Tibial artery (tissue), 4 donors: ENCODE measurements at regions not wholly inside any gene's neighbourhood (a gene's known extent, or its start where the extent isn't known, plus 50 kb on each side); places are given as distances from the start of the nearest gene placed in this dataset.

Experiments
- DNase-seq, 2 donors: peaks; one replicate each; pipeline ENCODE4 v3.0.0-alpha.2; 2019
- H3K27ac ChIP-seq, 2 donors: fragments of 200-600 bp; sonication (generic) in 1 of 2; 1 replicate in 1 of 2; 2 replicates in 1 of 2; pipeline ENCODE4 v1.5.1; 2018 to 2019; ENCODE audit warnings: mild to moderate bottlenecking in 1 of 2
- H3K27me3 ChIP-seq, 2 donors: fragments of 200-600 bp; sonication (generic) in 1 of 2; one replicate each; pipeline versions ENCODE4 v1.5.1 to v1.6.0; 2016 to 2019
- H3K36me3 ChIP-seq, 3 donors: fragments of 200-600 bp; sonication (generic) in 2 of 3; one replicate each; pipeline ENCODE4 v1.5.1; 2016 to 2019; ENCODE audit warnings: mild to moderate bottlenecking in 2 of 3
- H3K4me1 ChIP-seq, 4 donors: fragments of 200-600 bp; sonication (generic) in 2 of 4; 1 replicate in 3 of 4; 2 replicates in 1 of 4; pipeline ENCODE4 v1.5.1; 2016 to 2019
- H3K4me3 ChIP-seq, 2 donors: fragments of 200-600 bp; sonication (generic) in 1 of 2; 1 replicate in 1 of 2; 2 replicates in 1 of 2; pipeline ENCODE4 v1.5.1; 2018 to 2019; ENCODE audit warnings: mild to moderate bottlenecking in 2 of 2
- H3K9me3 ChIP-seq, 3 donors: fragments of 200-600 bp; sonication (generic) in 1 of 3; one replicate each; pipeline ENCODE4 v1.5.1; 2016 to 2019
- CTCF ChIP-seq, 2 experiments: fragments of 200-600 bp in 1 of 2; fragments of 450-650 bp in 1 of 2; IDR thresholded peaks; one replicate each; pipeline ENCODE4 v1.5.1; 2017 to 2019; ENCODE audit warnings: antibody characterized with exemption in 2 of 2, mild to moderate bottlenecking in 1 of 2, moderate library complexity in 1 of 2
- intact Hi-C: fragments of 100-400 bp; cut with DNase I; formaldehyde crosslinking; loops from one replicate; pipeline ENCODE4 v1.15.0; 2023; ENCODE audit warnings: low total_unique reads

DNA sequence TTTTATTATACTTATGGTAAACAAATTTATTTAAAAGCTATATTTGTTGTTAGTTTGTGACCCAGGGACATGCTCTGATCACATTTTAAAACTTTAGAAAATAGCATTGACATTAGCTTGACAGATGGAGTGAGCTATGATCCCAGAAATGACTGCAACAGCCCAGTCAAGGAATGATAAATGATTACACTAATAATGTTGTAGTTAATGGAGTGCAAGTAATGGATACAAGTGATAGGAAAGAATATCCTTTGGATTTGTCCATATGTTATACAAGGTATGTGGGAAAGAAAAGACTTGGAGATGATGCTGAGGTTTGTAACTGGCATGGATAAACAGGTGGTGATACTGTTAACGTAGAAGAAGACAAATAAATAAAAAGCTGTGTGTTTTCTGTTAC is 1908.7 kb downstream of the MRPL39 start:
- no peak for DNase-seq
- intact Hi-C loops, result no loop called here
- Histone ChIP-seq H3K36me3 (no peaks in the 10 kb centered on the region), H3K27ac (no peak overlapping the region), H3K27me3 (no peaks in the 10 kb centered on the region), H3K4me3 (no peak overlapping the region), H3K4me1 (no peaks in the 10 kb centered on the region), H3K9me3 (peaks cover 0 to 20% (median 0%) of the 10 kb centered on the region in 3 donors)
- TF ChIP-seq CTCF (IDR thresholded peaks at IDR 0.05), result no peak

DNA sequence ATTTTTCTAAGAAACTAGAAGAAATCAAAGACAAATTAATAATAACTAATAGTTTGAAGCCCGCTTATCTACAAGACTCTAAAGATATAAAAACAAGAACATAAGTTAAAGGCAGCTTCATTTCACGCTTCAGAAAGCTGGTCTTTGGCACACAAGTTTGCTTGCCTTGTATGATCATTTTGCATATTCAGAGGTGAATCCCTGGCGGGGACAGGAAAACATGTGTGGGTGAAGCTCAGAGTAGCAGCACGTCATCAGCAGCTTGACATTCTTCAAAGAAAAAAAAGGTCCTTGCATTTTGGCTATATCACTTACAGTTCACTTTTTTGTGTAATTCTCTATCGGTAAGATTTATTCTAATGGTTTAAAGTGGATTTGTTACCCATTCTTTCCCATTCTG is 1911.8 kb downstream of the MRPL39 start:
- H3K9me3 ChIP-seq, result peaks cover 0 to 16% (median 0%) of the 10 kb centered on the region in 3 donors
- no peaks in the 10 kb centered on the region for H3K36me3 ChIP-seq
- no peak overlapping the region for H3K4me3 ChIP-seq
- intact Hi-C loops, result no loop called here
- no peak overlapping the region for H3K27ac ChIP-seq
- no peaks in the 10 kb centered on the region for H3K27me3 ChIP-seq
- no peaks in the 10 kb centered on the region for H3K4me1 ChIP-seq
- no peak for TF ChIP-seq CTCF (IDR thresholded peaks at IDR 0.05)
- DNase-seq, result no peak

DNA sequence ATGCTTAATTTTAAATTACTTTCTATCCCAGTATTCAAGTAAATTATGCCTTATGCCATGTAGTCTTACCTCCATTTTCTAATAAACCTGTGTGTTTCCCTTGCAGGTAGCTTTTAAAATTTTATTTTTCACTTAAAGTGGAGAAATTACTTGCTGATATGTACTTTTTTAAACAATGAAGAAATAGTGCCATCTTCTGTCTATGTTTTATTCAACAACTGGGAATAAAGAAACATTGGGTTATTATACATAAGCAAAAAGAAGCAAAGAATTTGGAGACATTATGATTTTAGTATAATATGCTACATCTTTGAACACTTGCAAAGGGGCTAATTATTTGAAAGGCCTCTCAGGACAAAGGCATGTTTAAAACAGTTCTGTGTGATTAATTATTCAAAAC is 1912.9 kb downstream of the MRPL39 start:
- TF ChIP-seq CTCF (IDR thresholded peaks at IDR 0.05), result no peak
- Histone ChIP-seq H3K4me1 (no peaks in the 10 kb centered on the region), H3K27me3 (no peaks in the 10 kb centered on the region), H3K36me3 (no peaks in the 10 kb centered on the region), H3K9me3 (peaks cover 0 to 5% (median 0%) of the 10 kb centered on the region in 3 donors), H3K27ac (no peak overlapping the region), H3K4me3 (no peak overlapping the region)
- no peak for DNase-seq
- intact Hi-C loops, result no loop called here

GRCh38 chr21:23690316-23690715 is 1917.0 kb downstream of the MRPL39 start:
- H3K27ac ChIP-seq, result no peak overlapping the region
- intact Hi-C loops, result no loop called here
- no peak for TF ChIP-seq CTCF (IDR thresholded peaks at IDR 0.05)
- no peaks in the 10 kb centered on the region for H3K4me1 ChIP-seq
- no peaks in the 10 kb centered on the region for H3K9me3 ChIP-seq
- H3K27me3 ChIP-seq, result no peaks in the 10 kb centered on the region
- no peaks in the 10 kb centered on the region for H3K36me3 ChIP-seq
- no peak for DNase-seq
- H3K4me3 ChIP-seq, result no peak overlapping the region

DNA sequence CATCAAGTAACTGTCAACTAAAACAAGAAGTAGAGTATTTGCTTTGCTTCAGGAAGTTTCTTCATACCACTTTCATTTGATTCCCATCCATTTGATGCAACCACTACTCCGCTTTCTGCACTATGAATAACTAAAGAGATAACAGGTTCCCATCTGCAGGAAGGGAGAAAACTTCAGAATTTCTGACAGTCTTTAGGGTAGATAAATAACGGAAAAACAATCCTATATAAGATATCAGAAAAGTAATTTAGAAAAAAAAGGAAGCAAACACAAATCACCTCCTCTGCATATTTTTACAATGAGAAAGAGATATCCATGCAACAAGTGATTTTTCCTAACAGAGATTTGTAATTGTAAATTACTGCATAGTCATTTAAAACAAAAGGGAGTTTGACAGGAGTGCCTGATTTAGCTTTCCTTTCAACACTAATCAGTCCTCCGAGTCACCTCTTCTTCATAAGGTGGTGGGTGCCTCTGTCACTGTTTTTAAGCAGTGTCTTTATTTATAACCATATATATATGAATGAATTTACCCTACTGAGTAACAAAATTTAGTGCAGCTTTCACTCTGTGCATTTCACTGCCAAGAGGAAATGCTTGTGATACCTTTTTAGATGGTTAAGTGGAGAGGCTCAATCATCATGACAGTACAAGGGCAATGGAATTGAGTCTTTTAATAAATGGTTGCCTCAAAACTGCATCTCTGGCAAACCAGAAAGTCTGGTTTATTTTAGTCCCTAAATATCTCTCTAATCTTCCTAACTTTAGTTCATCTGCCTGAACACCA is 1920.4 kb downstream of the MRPL39 start:
- no peak for DNase-seq
- H3K27ac ChIP-seq, result no peak overlapping the region
- intact Hi-C loops, result no loop called here
- H3K27me3 ChIP-seq, result no peaks in the 10 kb centered on the region
- no peak overlapping the region for H3K4me3 ChIP-seq
- TF ChIP-seq CTCF (IDR thresholded peaks at IDR 0.05), result no peak
- no peaks in the 10 kb centered on the region for H3K9me3 ChIP-seq
- no peaks in the 10 kb centered on the region for H3K36me3 ChIP-seq
- H3K4me1 ChIP-seq, result no peaks in the 10 kb centered on the region
